IMR-90 (cell line): ENCODE measurements at regions not wholly inside any gene's neighbourhood (a gene's known extent, or its start where the extent isn't known, plus 50 kb on each side); places are given as distances from the start of the nearest gene placed in this dataset.

Source experiments
- ATAC-seq: fragments of 200-7000 bp; cut with Tn5 transposase; 2 replicates; pipeline ENCODE4 v1.9.1; 2020; ENCODE audit warnings: low read depth, mild to moderate bottlenecking, moderate library complexity
- BruUV-seq: library from RNA; stranded (reverse); fragments of 400-500 nt; replicated peaks from 2 replicates; lab custom pipeline; 2021; lab: Mats Ljungman, UMichigan
- CTCF ChIA-PET: fragments of 300-600 bp; formaldehyde crosslinking; extraction: SDS; loops from one replicate; lab custom pipeline; 2021; ENCODE audit warnings: antibody characterized with exemption; lab: Yijun Ruan, JAX
- POLR2A ChIA-PET: fragments of 300-600 bp; sonication (Branson Sonifier 250); formaldehyde crosslinking; loops from one replicate; lab custom pipeline; 2022; ENCODE audit warnings: antibody characterized with exemption; ENCODE audit not compliant: unreplicated experiment; lab: Charles Lee
- DNase-seq: peaks from one replicate; pipeline ENCODE4 v3.0.0; 2013
- H2AFZ ChIP-seq: replicated peaks from 2 replicates; pipeline ENCODE3; 2013; ENCODE audit warnings: low read length, mild to moderate bottlenecking; ENCODE audit not compliant: poor library complexity
- H2AK5ac ChIP-seq: 2 replicates; pipeline ENCODE4 v1.6.1; 2013; ENCODE audit warnings: low read depth, low read length, inconsistent platforms
- H2AK9ac ChIP-seq: replicated peaks from 2 replicates; pipeline ENCODE3; 2013; ENCODE audit warnings: mild to moderate bottlenecking, low read depth, low read length, moderate library complexity; ENCODE audit not compliant: poor library complexity
- H2BK120ac ChIP-seq: 2 replicates; pipeline ENCODE4 v1.6.1; 2013; ENCODE audit warnings: low read depth, low read length, inconsistent platforms
- H2BK15ac ChIP-seq: 3 replicates; pipeline ENCODE4 v1.6.1; 2013; ENCODE audit warnings: low read depth, low read length, inconsistent platforms
- H2BK20ac ChIP-seq: 2 replicates; pipeline ENCODE4 v1.6.1; 2013; ENCODE audit warnings: low read depth, mild to moderate bottlenecking, inconsistent platforms, low read length, moderate library complexity
- H2BK5ac ChIP-seq: 2 replicates; pipeline ENCODE4 v1.6.1; 2013; ENCODE audit warnings: mild to moderate bottlenecking, low read depth, low read length, inconsistent platforms; ENCODE audit not compliant: poor library complexity, severe bottlenecking
- H3K14ac ChIP-seq: replicated peaks from 2 replicates; pipeline ENCODE4 v1.6.1; 2013; ENCODE audit warnings: low read depth, low read length, inconsistent platforms
- H3K18ac ChIP-seq: 2 replicates; pipeline ENCODE4 v1.6.1; 2013; ENCODE audit warnings: low read depth, low read length, control low read depth
- H3K23ac ChIP-seq: 2 replicates; pipeline ENCODE4 v1.6.1; 2013; ENCODE audit warnings: low read depth, low read length, inconsistent platforms
- H3K27ac ChIP-seq: 2 replicates; pipeline ENCODE4 v1.5.1; 2013; ENCODE audit warnings: mild to moderate bottlenecking, control low read depth, low read length; ENCODE audit not compliant: insufficient read depth
- H3K27me3 ChIP-seq: 2 replicates; pipeline ENCODE4 v1.6.1; 2013; ENCODE audit warnings: low read length; ENCODE audit not compliant: control insufficient read depth, insufficient read depth
- H3K36me3 ChIP-seq: 2 replicates; pipeline ENCODE4 v1.6.1; 2013; ENCODE audit warnings: low read length, mixed read lengths; ENCODE audit not compliant: control insufficient read depth, insufficient read depth
- H3K4ac ChIP-seq: 2 replicates; pipeline ENCODE4 v1.6.1; 2013; ENCODE audit warnings: low read depth, low read length, inconsistent platforms
- H3K4me1 ChIP-seq: 2 replicates; pipeline ENCODE4 v1.6.1; 2013; ENCODE audit warnings: low read length, mixed read lengths; ENCODE audit not compliant: control insufficient read depth, insufficient read depth
- H3K4me2 ChIP-seq: 2 replicates; pipeline ENCODE4 v1.6.1; 2013; ENCODE audit warnings: low read depth, mild to moderate bottlenecking, control low read depth, low read length, moderate library complexity
- H3K4me3 ChIP-seq: 2 replicates; pipeline ENCODE4 v1.5.1; 2013; ENCODE audit warnings: low read depth, mild to moderate bottlenecking, control low read depth, low read length, moderate library complexity; ENCODE audit not compliant: insufficient read depth
- H3K56ac ChIP-seq: 2 replicates; pipeline ENCODE4 v1.6.1; 2013; ENCODE audit warnings: low read length, inconsistent platforms; ENCODE audit not compliant: insufficient read depth; ENCODE audit errors: extremely low read depth
- H3K79me1 ChIP-seq, 2 experiments: 2 replicates each; pipeline ENCODE4 v1.6.1; 2013; ENCODE audit warnings: low read length in 2 of 2, inconsistent platforms in 1 of 2, low read depth in 1 of 2
- H3K9ac ChIP-seq: 2 replicates; pipeline ENCODE4 v1.6.1; 2013; ENCODE audit warnings: low read depth, low read length, control low read depth
- H3K9me1 ChIP-seq: 2 replicates; pipeline ENCODE4 v1.6.1; 2013; ENCODE audit warnings: low read length, inconsistent platforms; ENCODE audit not compliant: insufficient read depth
- H3K9me3 ChIP-seq: 2 replicates; pipeline ENCODE4 v1.6.1; 2013; ENCODE audit warnings: low read length; ENCODE audit not compliant: control insufficient read depth, insufficient read depth
- H4K20me1 ChIP-seq: 2 replicates; pipeline ENCODE4 v1.6.1; 2013; ENCODE audit warnings: low read length, inconsistent platforms; ENCODE audit not compliant: insufficient read depth
- H4K5ac ChIP-seq: 2 replicates; pipeline ENCODE4 v1.6.1; 2013; ENCODE audit warnings: mild to moderate bottlenecking, low read depth, low read length, control low read depth
- H4K8ac ChIP-seq, 2 experiments: 2 replicates each; pipeline ENCODE4 v1.6.1; 2013; ENCODE audit warnings: low read depth in 2 of 2, low read length in 2 of 2, control low read depth in 1 of 2, inconsistent platforms in 1 of 2
- H4K91ac ChIP-seq: 2 replicates; pipeline ENCODE4 v1.6.1; 2013; ENCODE audit warnings: low read depth, low read length, inconsistent platforms; ENCODE audit not compliant: insufficient read depth
- CHD1 ChIP-seq: IDR thresholded peaks from 2 replicates; pipeline ENCODE4 v1.6.1; 2012; ENCODE audit warnings: low read depth, low read length, improper control_type of control experiment
- MXI1 ChIP-seq: IDR thresholded peaks from 2 replicates; pipeline ENCODE4 v1.6.1; 2012; ENCODE audit warnings: low read depth, mild to moderate bottlenecking, low read length, moderate library complexity, borderline replicate concordance
- WGBS, 2 experiments: methylation state at CpG; one replicate each; pipeline versions ENCODE4 v1.1.5 to v1.1.7; 2013; ENCODE audit warnings: missing lambda C conversion rate in 2 of 2; ENCODE audit not compliant: insufficient read length in 1 of 2; ENCODE audit errors: extremely low coverage in 2 of 2; 5-methylcytosine and 5-hydroxymethylcytosine counted together
- dilution Hi-C: fragments of 300-500 bp; cut with HindIII; formaldehyde crosslinking; loops from one replicate; pipeline ENCODE4 v1.14.3; 2018; ENCODE audit warnings: low sequenced_read_pairs; ENCODE audit not compliant: unreplicated experiment
- in situ Hi-C: fragments of 300-500 bp; cut with MboI; formaldehyde crosslinking; loops from 3 replicates; pipeline ENCODE4 v1.14.3; 2019; ENCODE audit warnings: low sequenced_read_pairs, inconsistent platforms, mixed read lengths
- intact Hi-C: fragments of 100-400 bp; cut with micrococcal nuclease; formaldehyde crosslinking; loops from 2 replicates; pipeline ENCODE4 v1.10.0; 2022

DNA sequence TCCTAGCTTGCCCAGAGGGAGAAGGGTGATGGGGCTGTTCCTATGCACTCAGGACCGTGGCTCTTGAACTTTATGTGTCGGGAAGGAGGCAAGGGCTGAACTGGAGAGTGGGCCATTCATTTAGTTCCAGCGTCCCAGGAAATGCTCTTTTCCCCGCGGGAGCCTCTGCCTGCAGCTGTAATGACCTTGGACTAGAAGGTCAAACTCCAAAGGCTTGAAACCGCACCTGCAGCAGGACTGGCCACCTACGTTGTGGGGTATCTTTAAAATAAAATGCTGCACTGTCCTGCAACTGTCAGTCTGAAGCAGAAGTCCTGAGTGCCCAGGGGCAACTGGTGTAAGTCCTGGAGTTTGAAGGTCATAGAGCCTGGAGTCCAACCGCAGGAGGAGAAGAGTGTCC lies 61.5 kb upstream of the LSM6 start:
- Histone ChIP-seq H2AK5ac (no peak overlapping the region), H3K14ac (no peak overlapping the region), H2AK9ac (no peak overlapping the region), H3K9me3 (no peaks in the 10 kb centered on the region), H2BK120ac (no peak overlapping the region), H3K18ac (no peak overlapping the region), H3K56ac (no peak overlapping the region), H4K20me1 (no peaks in the 10 kb centered on the region), H2BK5ac (no peak overlapping the region), H3K9ac (no peak overlapping the region), H4K5ac (no peak overlapping the region), H2BK20ac (no peak overlapping the region), H3K27me3 (peaks cover 3% of the 10 kb centered on the region), H3K27ac (no peak overlapping the region), H3K9me1 (no peaks in the 10 kb centered on the region), H4K8ac (no peak overlapping the region), H3K36me3 (no peaks in the 10 kb centered on the region), H3K4ac (no peak overlapping the region), H3K4me1 (no peaks in the 10 kb centered on the region), H3K23ac (no peak overlapping the region), H2AFZ (peak overlapping the region; percentile 14), H4K91ac (no peak overlapping the region), H3K79me1 (no peaks in the 10 kb centered on the region), H3K4me2 (no peak overlapping the region), H2BK15ac (no peak overlapping the region), H3K4me3 (no peak overlapping the region)
- intact Hi-C loops: no loop called here
- ATAC-seq: no peak
- in situ Hi-C loops: no loop called here
- no peak for DNase-seq
- WGBS, 2 experiments: 69% methylated on average over 4 of the region's 8 CpGs; no CpG with 5 or more reads in 1 of the 2 experiments
- dilution Hi-C loops: no loop called here
- TF ChIP-seq MXI1: no peak
- TF ChIP-seq CHD1: no peak
- POLR2A ChIA-PET: no interaction called here
- CTCF ChIA-PET: interaction anchor here (0.6 kb wide), 1 partner anchor 19 kb away, joined by 3 read pairs; no protein-coding TSS in a partner anchor
- no TSS peak for BruUV-seq
